Ovary (tissue), 7 donors: ENCODE measurements at regions not wholly inside any gene's neighbourhood (a gene's known extent, or its start where the extent isn't known, plus 50 kb on each side); places are given as distances from the start of the nearest gene placed in this dataset.

Experiments used
- DNase-seq, 5 donors: peaks; one replicate each; pipeline ENCODE4 v3.0.0-alpha.2; 2019 to 2020
- H3K27ac ChIP-seq, 2 donors: fragments of 200-600 bp; one replicate each; pipeline versions ENCODE4 v1.5.1 to v1.8.0; 2019 to 2022
- H3K27me3 ChIP-seq: fragments of 200-600 bp; one replicate; pipeline ENCODE4 v1.8.0; 2022
- H3K36me3 ChIP-seq: fragments of 200-600 bp; sonication (generic); one replicate; pipeline ENCODE4 v1.5.1; 2019
- H3K4me1 ChIP-seq: one replicate; pipeline ENCODE4 v1.8.1; 2013; ENCODE audit warnings: mild to moderate bottlenecking, moderate library complexity; ENCODE audit not compliant: insufficient read depth
- H3K4me3 ChIP-seq: fragments of 200-600 bp; sonication (generic); one replicate; pipeline ENCODE4 v1.5.1; 2017
- H3K9me3 ChIP-seq, 2 donors: fragments of 200-600 bp in 1 of 2; sonication (generic) in 1 of 2; one replicate each; pipeline versions ENCODE4 v1.5.1 to v1.8.1; 2013 to 2019; ENCODE audit warnings: mild to moderate bottlenecking in 1 of 2, moderate library complexity in 1 of 2
- CTCF ChIP-seq, 3 donors: fragments of 450-650 bp in 2 of 3; fragments of 200-600 bp in 1 of 3; IDR thresholded peaks; one replicate each; pipeline versions ENCODE4 v1.5.1 to v1.8.0; 2016 to 2022; ENCODE audit warnings: antibody characterized with exemption in 3 of 3, mild to moderate bottlenecking in 1 of 3
- EP300 ChIP-seq: sonication (generic); formaldehyde crosslinking; IDR thresholded peaks from one replicate; pipeline ENCODE4 v1.6.1; 2017; ENCODE audit warnings: antibody characterized with exemption
- POLR2A ChIP-seq: fragments of 450-650 bp; IDR thresholded peaks from one replicate; pipeline ENCODE4 v1.6.1; 2017; ENCODE audit warnings: antibody characterized with exemption, mild to moderate bottlenecking, moderate library complexity
- WGBS, 3 donors: extraction: QIAGEN DNeasy Blood & Tissue Kit in 1 of 3; methylation state at CpG; one replicate each; pipeline versions ENCODE4 v1.1.5 to v1.1.7; 2013 to 2017; 5-methylcytosine and 5-hydroxymethylcytosine counted together
- intact Hi-C, 4 donors: fragments of 100-400 bp; cut with DNase I; formaldehyde crosslinking; loops; one replicate each; pipeline versions ENCODE4 v1.11.0 to v1.15.1; 2022 to 2023
- donor health status: DM: no; HTN: no; CAD: no; lungs with moderate emphysema.
- donor health status: DM: no; HTN: no; CAD: no.
- donor health status: Bipolar disorder and iron deficiency.
- donor health status: DM: no; HTN: no; CAD: no.
- donor health status: DM: yes; HTN: yes; CAD: no.

DNA sequence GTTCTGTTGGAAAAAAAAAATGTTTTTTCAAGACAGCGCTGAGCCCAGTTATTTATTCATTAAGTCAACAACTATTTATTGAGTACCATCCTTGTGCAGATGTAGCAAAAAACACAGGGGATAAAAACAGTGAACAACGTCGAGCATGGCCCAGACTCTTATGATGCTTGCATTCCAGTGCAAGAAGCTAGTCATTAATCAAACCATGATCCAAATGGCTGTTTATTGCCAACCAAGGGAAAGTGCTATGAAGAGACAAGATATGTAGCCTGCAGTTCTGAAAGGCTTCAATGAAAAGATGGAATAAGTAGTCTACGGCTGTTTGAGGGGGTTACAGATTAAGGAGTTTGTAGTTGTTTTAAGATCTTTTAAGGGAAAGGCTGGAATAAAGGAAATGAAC is 262.3 kb downstream of the NEBL start:
- TF ChIP-seq EP300 (no peak), CTCF (IDR thresholded peaks at IDR 0.05) (no peak), POLR2A (no peak)
- Histone ChIP-seq H3K9me3 (no peaks in the 10 kb centered on the region), H3K36me3 (no peaks in the 10 kb centered on the region), H3K27me3 (no peaks in the 10 kb centered on the region), H3K4me1 (no peaks in the 10 kb centered on the region), H3K4me3 (no peak overlapping the region), H3K27ac (no peak overlapping the region)
- intact Hi-C loops, result no loop called here
- no peak for DNase-seq
- 35 to 46% (median 43%) methylated on average over 4 of the region's 4 CpGs for WGBS, 3 donors

DNA sequence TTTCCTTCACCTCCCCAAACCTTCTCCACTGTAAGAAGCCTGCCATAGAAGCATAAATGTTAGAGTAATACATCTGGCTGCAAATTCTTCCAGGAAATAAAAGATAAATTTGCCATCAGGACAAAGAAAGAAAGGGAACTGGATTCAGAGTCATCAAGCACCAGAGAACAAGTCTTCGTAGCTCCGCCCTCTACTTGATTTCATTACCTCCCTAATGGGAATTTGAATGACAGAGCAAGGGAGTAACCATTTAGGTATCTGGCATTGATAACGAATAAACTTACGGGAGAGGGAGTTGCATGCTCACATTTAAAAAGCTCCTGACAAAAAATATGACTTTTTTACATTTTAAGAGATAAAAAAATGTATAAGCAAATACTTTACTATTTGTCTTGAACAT is 263.4 kb downstream of the NEBL start:
- DNase-seq, result no peak
- no peak for TF ChIP-seq POLR2A
- no peak for TF ChIP-seq EP300
- no peak for TF ChIP-seq CTCF (IDR thresholded peaks at IDR 0.05)
- H3K4me3 ChIP-seq, result no peak overlapping the region
- 75 to 91% (median 85%) methylated on average over 4 of the region's 4 CpGs for WGBS, 3 donors
- no peaks in the 10 kb centered on the region for H3K9me3 ChIP-seq
- no peaks in the 10 kb centered on the region for H3K27me3 ChIP-seq
- H3K36me3 ChIP-seq, result no peaks in the 10 kb centered on the region
- H3K27ac ChIP-seq, result no peak overlapping the region
- H3K4me1 ChIP-seq, result no peaks in the 10 kb centered on the region
- intact Hi-C loops, result no loop called here

DNA sequence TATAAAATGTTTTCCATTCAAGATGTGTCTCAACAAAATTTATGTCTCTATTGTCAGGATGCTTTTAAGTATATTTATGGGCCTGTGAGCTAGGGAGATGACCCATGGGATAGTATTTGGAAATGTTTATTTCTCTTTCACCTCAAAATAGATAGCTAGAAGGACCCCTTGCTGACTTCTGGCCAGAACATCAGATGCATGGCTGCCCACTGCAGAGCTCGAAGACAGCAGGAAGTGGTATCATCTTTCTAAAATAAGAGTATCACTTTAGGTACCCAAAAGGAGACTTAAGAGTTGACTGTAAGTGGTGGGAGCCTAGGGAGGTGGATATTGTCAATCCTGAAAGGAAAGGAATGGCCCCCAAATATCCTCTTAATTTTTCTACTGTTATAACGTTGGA is 264.4 kb downstream of the NEBL start:
- intact Hi-C loops, result no loop called here
- no peak for TF ChIP-seq CTCF (IDR thresholded peaks at IDR 0.05)
- TF ChIP-seq POLR2A, result no peak
- no peak for TF ChIP-seq EP300
- 74 to 82% (median 77%) methylated on average over 2 of the region's 2 CpGs for WGBS, 3 donors
- H3K36me3 ChIP-seq, result no peaks in the 10 kb centered on the region
- DNase-seq, result no peak
- no peaks in the 10 kb centered on the region for H3K9me3 ChIP-seq
- no peaks in the 10 kb centered on the region for H3K27me3 ChIP-seq
- no peaks in the 10 kb centered on the region for H3K4me1 ChIP-seq
- no peak overlapping the region for H3K4me3 ChIP-seq
- no peak overlapping the region for H3K27ac ChIP-seq

GRCh38 chr10:20631229-20631628 is 265.9 kb downstream of the NEBL start:
- DNase-seq, result no peak
- WGBS, 3 donors, result 85 to 95% (median 91%) methylated on average over 1 of the region's 1 CpG
- TF ChIP-seq CTCF (IDR thresholded peaks at IDR 0.05) (no peak), EP300 (no peak)

DNA sequence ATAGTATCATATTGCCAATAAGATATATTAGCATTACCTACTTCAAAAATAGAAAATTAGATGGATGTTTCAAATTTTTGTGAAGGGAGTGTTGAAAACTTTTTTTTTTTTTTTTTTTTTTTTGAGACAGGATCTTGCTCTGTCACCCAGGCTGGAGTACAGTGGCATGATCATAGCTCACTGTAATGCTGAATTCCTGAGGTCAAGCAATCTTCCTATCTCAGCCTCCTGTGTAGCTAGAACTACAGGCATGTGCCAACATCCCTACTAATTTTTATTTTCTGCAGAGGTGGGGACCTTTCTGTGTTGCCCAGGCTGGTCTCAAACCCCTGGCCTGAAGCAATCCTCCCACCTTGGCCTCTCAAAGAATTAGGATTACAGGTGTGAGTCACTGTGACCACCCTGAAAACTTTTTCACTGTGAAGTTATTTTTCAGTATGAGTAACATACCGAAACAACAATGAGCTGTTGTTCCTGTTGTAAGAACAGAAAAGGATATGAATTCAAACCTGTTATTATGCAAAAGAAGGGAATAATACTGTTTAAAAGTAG is 266.9 kb downstream of the NEBL start:
- DNase-seq, result no peak

More at GRCh38 chr10:20631229-20631628, 265.9 kb downstream of the NEBL start:
- H3K27ac ChIP-seq, result no peak overlapping the region
- H3K27me3 ChIP-seq, result no peaks in the 10 kb centered on the region
- H3K9me3 ChIP-seq, result no peaks in the 10 kb centered on the region
- no peaks in the 10 kb centered on the region for H3K36me3 ChIP-seq
- no peak overlapping the region for H3K4me3 ChIP-seq
- intact Hi-C loops, result no loop called here
- no peaks in the 10 kb centered on the region for H3K4me1 ChIP-seq

More for the DNA sequence above, 266.9 kb downstream of the NEBL start:
- Histone ChIP-seq H3K36me3 (no peaks in the 10 kb centered on the region), H3K27ac (no peak overlapping the region), H3K4me3 (no peak overlapping the region), H3K27me3 (no peaks in the 10 kb centered on the region), H3K9me3 (no peaks in the 10 kb centered on the region), H3K4me1 (no peaks in the 10 kb centered on the region)
- TF ChIP-seq POLR2A (no peak), CTCF (IDR thresholded peaks at IDR 0.05) (no peak), EP300 (no peak)
- intact Hi-C loops, result no loop called here
- WGBS, 3 donors, result 95 to 96% (median 95%) methylated on average over 1 of the region's 1 CpG
